ENCODE measurements at regions not wholly inside any gene's neighbourhood (a gene's known extent, or its start where the extent isn't known, plus 50 kb on each side); places are given as distances from the start of the nearest gene placed in this dataset.

DNA sequence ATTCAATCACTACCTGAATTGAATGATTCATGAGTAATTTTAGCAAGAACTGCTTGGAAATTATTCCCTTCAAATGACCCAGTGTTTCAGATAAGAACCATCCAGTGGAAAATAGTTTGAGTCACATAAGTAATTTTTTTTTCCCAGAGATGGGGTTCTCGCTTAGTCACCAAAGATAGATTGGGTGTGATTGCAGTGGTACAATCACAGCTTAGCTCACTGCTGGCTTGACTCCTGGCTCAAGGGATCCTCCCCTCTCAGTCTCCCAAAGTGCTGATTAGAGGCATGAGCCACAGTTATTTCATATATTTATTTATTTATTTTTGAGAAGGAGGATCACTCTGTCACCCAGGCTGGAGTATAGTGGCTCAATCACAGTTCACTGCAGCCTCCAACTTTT lies 574.5 kb upstream of the ARRDC3 start:
- dilution Hi-C loops (cut with MboI; ENCODE audit: extremely low pct_ligation_motif_present, low sequenced_read_pairs) (no loop called here), intact Hi-C loops (cut with micrococcal nuclease) (no loop called here)
- DNase-seq (ENCODE audit: low read depth, low spot score) (no peak), FAIRE-seq (no peak)
- TF ChIP-seq POLR2AphosphoS5 (IDR thresholded peaks at IDR 0.05; ENCODE audit: insufficient read depth, low read depth, low read length), result no peak
- no peak for TF ChIP-seq EZH2 (IDR thresholded peaks at IDR 0.05; ENCODE audit: borderline replicate concordance, low read depth, low read length, severe bottlenecking)
- no peak for TF ChIP-seq FOS (IDR thresholded peaks at IDR 0.05; ENCODE audit: borderline replicate concordance, insufficient read depth, low read length)
- no peak for TF ChIP-seq MYC (IDR thresholded peaks at IDR 0.05; ENCODE audit: low read depth, low read length)
- no peak for TF ChIP-seq POLR2A (IDR thresholded peaks at IDR 0.05; ENCODE audit: low read depth, low read length)
- no peak for TF ChIP-seq CTCF (IDR thresholded peaks at IDR 0.05; ENCODE audit: extremely low read depth in 1 of 2, insufficient read depth in 1 of 2, low read depth in 1 of 2, low read length in 2 of 2)
- TF ChIP-seq MAX (IDR thresholded peaks at IDR 0.05; ENCODE audit: insufficient read depth, insufficient read length), result no peak
- no peak for TF ChIP-seq JUN (IDR thresholded peaks at IDR 0.05; ENCODE audit: borderline replicate concordance, insufficient read depth, insufficient read length, low read depth)
- no peak for TF ChIP-seq GATA2 (IDR thresholded peaks at IDR 0.05; ENCODE audit: insufficient read depth, insufficient read length, low read depth, low read length)
- H3K9me3 ChIP-seq (replicated peaks; ENCODE audit: control insufficient read depth, insufficient read depth, low read length), result no peaks in the 10 kb centered on the region
- no peaks in the 10 kb centered on the region for H4K20me1 ChIP-seq (replicated peaks; ENCODE audit: control insufficient read depth, extremely low read depth, insufficient read depth, low read length)
- no peaks in the 10 kb centered on the region for H3K27me3 ChIP-seq (ENCODE audit: control insufficient read depth in 2 of 2, insufficient read depth in 2 of 2, low read length in 2 of 2)
- no peak overlapping the region for H3K4me2 ChIP-seq (ENCODE audit: insufficient read depth, low read length)
- ChIA-PET POLR2A (no interaction called here), CTCF (no interaction called here)
- no peaks in the 10 kb centered on the region for H3K4me1 ChIP-seq (ENCODE audit: control insufficient read depth, extremely low read depth, insufficient read depth, low read length)
- no peaks in the 10 kb centered on the region for H3K36me3 ChIP-seq (ENCODE audit: control insufficient read depth in 2 of 2, extremely low read depth in 1 of 2, insufficient read depth in 2 of 2, low read length in 2 of 2)
- BruUV-seq (replicated peaks), result no TSS peak
- no peak overlapping the region for H3K4me3 ChIP-seq (replicated peaks in 1 of 3; ENCODE audit: insufficient read depth in 1 of 3, low read depth in 1 of 3, low read length in 3 of 3)
- no peak overlapping the region for H2AFZ ChIP-seq (ENCODE audit: low read depth, low read length)
- no peak overlapping the region for H3K27ac ChIP-seq (ENCODE audit: insufficient read depth, low read depth, low read length)
- H3K79me2 ChIP-seq (ENCODE audit: control insufficient read depth, insufficient read depth, low read length), result no peaks in the 10 kb centered on the region
- no peaks in the 10 kb centered on the region for H3K9me1 ChIP-seq (replicated peaks; ENCODE audit: control insufficient read depth, extremely low read depth, insufficient read depth, low read length)
- H3K9ac ChIP-seq (replicated peaks; ENCODE audit: extremely low read depth, insufficient read depth, low read length), result no peak overlapping the region

Data from endothelial cell of umbilical vein (primary cell).